Endothelial cell (in vitro differentiated cells): ENCODE measurements at regions not wholly inside any gene's neighbourhood (a gene's known extent, or its start where the extent isn't known, plus 50 kb on each side); places are given as distances from the start of the nearest gene placed in this dataset.
"Not testable (repeated sequence)": the region's sequence is repeated elsewhere in the genome, so short reads cannot be mapped to it uniquely, and the experiment has no call there.

ENCODE experiments used
- DNase-seq: peaks from one replicate; pipeline ENCODE4 v3.0.0; 2021; ENCODE audit warnings: low spot score
- H3K27ac Mint-ChIP-seq: one replicate; pipeline ENCODE4 v1.8.0; 2021; ENCODE audit warnings: mixed read lengths, inconsistent platforms; ENCODE audit not compliant: unreplicated experiment
- H3K27me3 Mint-ChIP-seq: one replicate; pipeline ENCODE4 v1.8.0; 2021; ENCODE audit warnings: mild to moderate bottlenecking, moderate library complexity, mixed read lengths, inconsistent platforms; ENCODE audit not compliant: unreplicated experiment
- H3K36me3 Mint-ChIP-seq: one replicate; pipeline ENCODE4 v1.8.0; 2021; ENCODE audit warnings: mild to moderate bottlenecking, low read depth, mixed read lengths, inconsistent platforms; ENCODE audit not compliant: unreplicated experiment
- H3K4me1 Mint-ChIP-seq: one replicate; pipeline ENCODE4 v1.8.0; 2021; ENCODE audit warnings: mild to moderate bottlenecking, mixed read lengths, inconsistent platforms; ENCODE audit not compliant: unreplicated experiment
- H3K4me3 Mint-ChIP-seq: one replicate; pipeline ENCODE4 v1.8.0; 2021; ENCODE audit warnings: mild to moderate bottlenecking, mixed read lengths, inconsistent platforms; ENCODE audit not compliant: unreplicated experiment
- H3K9me3 Mint-ChIP-seq: one replicate; pipeline ENCODE4 v1.8.0; 2021; ENCODE audit warnings: mixed read lengths, inconsistent platforms; ENCODE audit not compliant: unreplicated experiment
- CTCF ChIP-seq: fragments of 200-600 bp; sonication (generic); IDR thresholded peaks from one replicate; pipeline ENCODE4 v1.5.0; 2021; ENCODE audit warnings: antibody characterized with exemption; ENCODE audit not compliant: unreplicated experiment

GRCh38 chr5:32859211-32859641, 148.1 kb downstream of the NPR3 start:
- H3K4me1 Mint-ChIP-seq, result no peaks in the 10 kb centered on the region
- no peak for TF ChIP-seq CTCF
- H3K9me3 Mint-ChIP-seq, result peaks cover 6% of the 10 kb centered on the region
- no peak overlapping the region for H3K4me3 Mint-ChIP-seq
- no peak for DNase-seq
- H3K36me3 Mint-ChIP-seq, result peaks cover 5% of the 10 kb centered on the region
- H3K27ac Mint-ChIP-seq, result no peak overlapping the region
- H3K27me3 Mint-ChIP-seq, result no peaks in the 10 kb centered on the region

- Mint-ChIP-seq H3K4me3 (no peak overlapping the region), H3K27me3 (peaks cover 1% of the 10 kb centered on the region), H3K4me1 (no peaks in the 10 kb centered on the region), H3K27ac (no peak overlapping the region), H3K36me3 (no peaks in the 10 kb centered on the region), H3K9me3 (peaks cover 6% of the 10 kb centered on the region)
- TF ChIP-seq CTCF, result no peak
- no peak for DNase-seq
These were observed 154.4 kb downstream of the NPR3 start for GRCh38 chr5:32865475-32865874.

GRCh38 chr5:32866138-32866537, 155.0 kb downstream of the NPR3 start:
- Mint-ChIP-seq H3K9me3 (peaks cover 6% of the 10 kb centered on the region), H3K36me3 (no peaks in the 10 kb centered on the region), H3K4me3 (no peak overlapping the region), H3K4me1 (no peaks in the 10 kb centered on the region), H3K27ac (no peak overlapping the region), H3K27me3 (peaks cover 1% of the 10 kb centered on the region)
- no peak for DNase-seq
- TF ChIP-seq CTCF, result no peak

- no peak for TF ChIP-seq CTCF
- no peak for DNase-seq
- Mint-ChIP-seq H3K4me1 (no peaks in the 10 kb centered on the region), H3K36me3 (no peaks in the 10 kb centered on the region), H3K4me3 (no peak overlapping the region), H3K27me3 (peaks cover 1% of the 10 kb centered on the region), H3K9me3 (peaks cover 11% of the 10 kb centered on the region), H3K27ac (no peak overlapping the region)
These were observed 158.1 kb downstream of the NPR3 start for GRCh38 chr5:32869216-32869615.

DNA sequence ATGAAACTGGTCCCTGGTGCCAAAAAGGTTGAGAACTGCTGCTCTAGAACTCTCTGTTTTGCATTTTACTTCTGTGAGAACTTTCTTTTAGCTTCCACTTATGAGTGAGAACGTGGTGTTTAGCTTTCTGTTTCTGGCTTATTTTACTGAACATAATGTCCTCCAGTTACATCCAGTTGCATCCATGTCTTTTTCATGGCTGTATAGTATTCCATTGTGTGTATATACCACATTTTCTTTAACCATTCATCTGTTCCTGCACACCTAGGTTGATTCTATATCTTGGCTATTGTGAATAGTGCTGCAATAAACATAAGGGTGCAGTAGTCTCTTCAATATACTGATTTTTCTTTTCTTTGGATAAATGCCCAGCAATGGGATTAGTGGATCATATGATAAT, 165.7 kb downstream of the NPR3 start:
- H3K27ac Mint-ChIP-seq, result no peak overlapping the region
- no peaks in the 10 kb centered on the region for H3K4me1 Mint-ChIP-seq
- TF ChIP-seq CTCF, result no peak
- no peaks in the 10 kb centered on the region for H3K27me3 Mint-ChIP-seq
- DNase-seq, result no peak
- H3K4me3 Mint-ChIP-seq, result no peak overlapping the region
- H3K9me3 Mint-ChIP-seq, result peaks cover 16% of the 10 kb centered on the region
- peaks cover 10% of the 10 kb centered on the region for H3K36me3 Mint-ChIP-seq

- Mint-ChIP-seq H3K9me3 (peaks cover 11% of the 10 kb centered on the region), H3K36me3 (peaks cover 10% of the 10 kb centered on the region)
- not testable (repeated sequence) for H3K4me3 Mint-ChIP-seq, H3K27me3 Mint-ChIP-seq, H3K4me1 Mint-ChIP-seq, H3K27ac Mint-ChIP-seq, DNase-seq
These were observed 168.2 kb downstream of the NPR3 start for GRCh38 chr5:32879364-32879763.
